Breast epithelium (tissue), 4 donors: ENCODE measurements at regions not wholly inside any gene's neighbourhood (a gene's known extent, or its start where the extent isn't known, plus 50 kb on each side); places are given as distances from the start of the nearest gene placed in this dataset.

Experiments
- DNase-seq, 2 donors: peaks; one replicate each; pipeline ENCODE4 v3.0.0-alpha.2; 2019; ENCODE audit warnings: low spot score in 2 of 2
- H3K27ac ChIP-seq, 2 donors: fragments of 200-600 bp; sonication (generic) in 1 of 2; one replicate each; pipeline ENCODE4 v1.5.1; 2016 to 2019; ENCODE audit warnings: mild to moderate bottlenecking in 1 of 2
- H3K27me3 ChIP-seq, 2 donors: fragments of 200-600 bp; sonication (generic) in 1 of 2; one replicate each; pipeline versions ENCODE4 v1.5.1 to v1.6.0; 2017 to 2019; ENCODE audit warnings: control low read depth in 1 of 2, mild to moderate bottlenecking in 1 of 2
- H3K36me3 ChIP-seq: fragments of 200-600 bp; one replicate; pipeline ENCODE4 v1.5.1; 2019
- H3K4me1 ChIP-seq, 2 donors: fragments of 200-600 bp; sonication (generic); one replicate each; pipeline ENCODE4 v1.5.1; 2016 to 2019; ENCODE audit warnings: control low read depth in 1 of 2
- H3K4me3 ChIP-seq, 3 donors: fragments of 200-600 bp; sonication (generic); 1 replicate in 2 of 3; 2 replicates in 1 of 3; pipeline ENCODE4 v1.5.1; 2016 to 2019; ENCODE audit warnings: mild to moderate bottlenecking in 3 of 3, moderate library complexity in 2 of 3
- H3K9me3 ChIP-seq, 2 donors: fragments of 200-600 bp; sonication (generic) in 1 of 2; one replicate each; pipeline ENCODE4 v1.5.1; 2016 to 2019; ENCODE audit warnings: control low read depth in 1 of 2
- POLR2A ChIP-seq: fragments of 450-650 bp; IDR thresholded peaks from one replicate; pipeline ENCODE4 v1.6.1; 2016; ENCODE audit warnings: antibody characterized with exemption, mild to moderate bottlenecking, moderate library complexity
- POLR2AphosphoS5 ChIP-seq, 3 donors: sonication (generic); formaldehyde crosslinking; IDR thresholded peaks; one replicate each; pipeline ENCODE4 v1.6.1; 2017; ENCODE audit warnings: antibody characterized with exemption in 3 of 3
- intact Hi-C: fragments of 100-400 bp; cut with DNase I; formaldehyde crosslinking; loops from one replicate; pipeline ENCODE4 v1.15.1; 2023; ENCODE audit warnings: low total_unique reads
- TF ChIP-seq, protein P1 (sequence below), 3 donors: fragments of 450-650 bp; IDR thresholded peaks; one replicate each; pipeline ENCODE4 v1.5.1; 2016 to 2017; ENCODE audit warnings: antibody characterized with exemption in 3 of 3, mild to moderate bottlenecking in 3 of 3, moderate library complexity in 3 of 3

DNA sequence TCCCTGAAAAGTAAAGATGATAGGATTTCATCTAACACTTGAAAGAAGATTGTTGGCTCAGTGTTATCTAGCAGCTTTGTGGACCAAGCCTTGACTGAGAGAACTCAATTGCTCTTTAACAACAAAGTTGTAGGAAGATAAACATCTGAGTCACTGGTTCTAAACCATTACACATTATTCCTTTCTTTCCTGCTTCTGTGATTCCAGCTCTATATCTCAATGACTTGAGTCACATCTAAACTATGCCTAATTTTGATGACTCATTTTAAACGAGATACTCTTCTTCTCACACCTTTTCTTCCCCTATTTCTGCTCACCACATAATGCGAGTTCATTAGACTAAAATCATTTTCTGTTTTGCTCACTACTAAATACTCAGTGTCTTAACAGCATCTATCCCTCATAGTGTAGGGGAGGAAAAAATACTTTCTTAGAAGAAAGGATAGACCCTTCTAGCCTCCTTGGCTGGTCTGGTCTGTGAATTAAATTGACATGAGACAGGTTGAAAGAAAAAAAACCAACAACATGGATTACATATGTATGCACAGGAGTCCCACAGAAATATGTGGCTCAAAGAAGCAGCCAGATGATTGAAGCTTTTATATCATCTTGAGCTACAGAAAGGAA is 201.4 kb downstream of the C12orf50 start:
- H3K4me3 ChIP-seq = no peak overlapping the region
- H3K27me3 ChIP-seq = no peaks in the 10 kb centered on the region
- no peak for DNase-seq
- intact Hi-C loops = no loop called here
- H3K36me3 ChIP-seq = no peaks in the 10 kb centered on the region
- no peaks in the 10 kb centered on the region for H3K9me3 ChIP-seq
- H3K4me1 ChIP-seq = no peaks in the 10 kb centered on the region
- no peak for TF ChIP-seq POLR2A
- TF ChIP-seq POLR2AphosphoS5 (IDR thresholded peaks at IDR 0.05) = no peak
- TF ChIP-seq, protein P1, sequence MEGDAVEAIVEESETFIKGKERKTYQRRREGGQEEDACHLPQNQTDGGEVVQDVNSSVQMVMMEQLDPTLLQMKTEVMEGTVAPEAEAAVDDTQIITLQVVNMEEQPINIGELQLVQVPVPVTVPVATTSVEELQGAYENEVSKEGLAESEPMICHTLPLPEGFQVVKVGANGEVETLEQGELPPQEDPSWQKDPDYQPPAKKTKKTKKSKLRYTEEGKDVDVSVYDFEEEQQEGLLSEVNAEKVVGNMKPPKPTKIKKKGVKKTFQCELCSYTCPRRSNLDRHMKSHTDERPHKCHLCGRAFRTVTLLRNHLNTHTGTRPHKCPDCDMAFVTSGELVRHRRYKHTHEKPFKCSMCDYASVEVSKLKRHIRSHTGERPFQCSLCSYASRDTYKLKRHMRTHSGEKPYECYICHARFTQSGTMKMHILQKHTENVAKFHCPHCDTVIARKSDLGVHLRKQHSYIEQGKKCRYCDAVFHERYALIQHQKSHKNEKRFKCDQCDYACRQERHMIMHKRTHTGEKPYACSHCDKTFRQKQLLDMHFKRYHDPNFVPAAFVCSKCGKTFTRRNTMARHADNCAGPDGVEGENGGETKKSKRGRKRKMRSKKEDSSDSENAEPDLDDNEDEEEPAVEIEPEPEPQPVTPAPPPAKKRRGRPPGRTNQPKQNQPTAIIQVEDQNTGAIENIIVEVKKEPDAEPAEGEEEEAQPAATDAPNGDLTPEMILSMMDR (IDR thresholded peaks at IDR 0.05) = no peak
- H3K27ac ChIP-seq = no peak overlapping the region

DNA sequence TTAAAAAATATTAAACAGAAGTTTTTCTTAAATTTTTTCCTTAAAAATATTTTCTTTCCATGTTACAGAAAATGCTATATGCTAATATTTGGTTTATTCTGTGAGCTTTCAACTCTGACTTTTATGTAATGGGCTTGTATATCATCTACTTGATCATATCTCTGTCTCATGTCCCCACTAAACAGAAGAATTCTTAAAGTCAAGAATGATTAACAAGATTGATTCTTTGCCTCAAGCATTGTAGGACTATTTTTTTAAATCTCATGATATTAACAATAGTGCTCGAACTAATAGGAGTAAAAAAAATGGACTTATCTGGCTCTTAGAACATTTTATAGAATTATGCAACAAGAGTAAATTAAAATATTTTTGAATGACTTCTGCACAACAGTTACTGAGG is 206.3 kb downstream of the C12orf50 start:
- intact Hi-C loops = no loop called here
- DNase-seq = no peak

DNA sequence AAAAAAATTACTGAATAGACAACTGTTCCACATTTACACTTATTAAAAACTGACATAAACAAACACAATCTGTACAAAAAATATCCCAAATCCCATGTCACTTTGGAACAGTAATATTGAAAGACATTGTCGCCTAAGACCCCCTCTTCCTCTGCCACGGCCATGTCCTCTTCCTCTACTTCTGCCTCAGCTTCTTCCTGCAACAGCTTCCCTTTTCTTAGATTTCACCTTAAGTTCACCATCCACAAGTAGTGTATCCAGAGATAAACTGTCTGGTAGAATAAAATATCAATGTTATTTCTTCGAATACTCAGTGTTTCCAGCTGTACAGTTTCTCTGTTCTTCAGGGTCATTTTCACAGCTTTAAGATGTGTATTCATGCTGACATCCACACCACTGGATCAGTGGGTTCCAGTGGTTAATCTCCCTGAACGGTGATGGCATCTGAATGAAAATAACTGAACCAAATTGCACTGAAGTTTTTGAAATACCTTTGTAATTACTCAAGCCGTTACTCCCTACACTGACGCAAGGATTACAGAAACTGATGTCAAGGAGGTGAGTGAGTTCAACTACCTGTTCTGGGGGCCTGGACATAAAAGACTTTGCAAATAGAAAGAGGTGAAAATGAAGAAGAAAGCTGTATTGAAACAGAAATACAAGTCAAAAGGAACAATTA is 208.5 kb downstream of the C12orf50 start:
- TF ChIP-seq POLR2A (no peak), POLR2AphosphoS5 (IDR thresholded peaks at IDR 0.05) (no peak)
- TF ChIP-seq, protein P1 (IDR thresholded peaks at IDR 0.05) = no peak
- no peak overlapping the region for H3K27ac ChIP-seq

More for the DNA sequence above, 206.3 kb downstream of the C12orf50 start:
- Histone ChIP-seq H3K27me3 (no peaks in the 10 kb centered on the region), H3K36me3 (no peaks in the 10 kb centered on the region), H3K4me1 (no peaks in the 10 kb centered on the region), H3K4me3 (no peak overlapping the region), H3K9me3 (no peaks in the 10 kb centered on the region), H3K27ac (no peak overlapping the region)
- TF ChIP-seq, protein P1 (IDR thresholded peaks at IDR 0.05) = no peak
- TF ChIP-seq POLR2AphosphoS5 (IDR thresholded peaks at IDR 0.05) (no peak), POLR2A (no peak)

GRCh38 chr12:87818441-87818840 is 210.8 kb downstream of the C12orf50 start:
- H3K4me1 ChIP-seq = no peaks in the 10 kb centered on the region
- intact Hi-C loops = no loop called here
- H3K27ac ChIP-seq = no peak overlapping the region
- DNase-seq = no peak
- no peak overlapping the region for H3K4me3 ChIP-seq
- no peaks in the 10 kb centered on the region for H3K27me3 ChIP-seq
- no peaks in the 10 kb centered on the region for H3K36me3 ChIP-seq
- TF ChIP-seq, protein P1 (IDR thresholded peaks at IDR 0.05) = no peak
- no peak for TF ChIP-seq POLR2AphosphoS5 (IDR thresholded peaks at IDR 0.05)
- TF ChIP-seq POLR2A = no peak
- H3K9me3 ChIP-seq = no peaks in the 10 kb centered on the region

More for the DNA sequence above, 208.5 kb downstream of the C12orf50 start:
- no peaks in the 10 kb centered on the region for H3K36me3 ChIP-seq
- no peak overlapping the region for H3K4me3 ChIP-seq
- intact Hi-C loops = no loop called here
- no peaks in the 10 kb centered on the region for H3K27me3 ChIP-seq
- H3K9me3 ChIP-seq = no peaks in the 10 kb centered on the region
- no peak for DNase-seq
- no peaks in the 10 kb centered on the region for H3K4me1 ChIP-seq

DNA sequence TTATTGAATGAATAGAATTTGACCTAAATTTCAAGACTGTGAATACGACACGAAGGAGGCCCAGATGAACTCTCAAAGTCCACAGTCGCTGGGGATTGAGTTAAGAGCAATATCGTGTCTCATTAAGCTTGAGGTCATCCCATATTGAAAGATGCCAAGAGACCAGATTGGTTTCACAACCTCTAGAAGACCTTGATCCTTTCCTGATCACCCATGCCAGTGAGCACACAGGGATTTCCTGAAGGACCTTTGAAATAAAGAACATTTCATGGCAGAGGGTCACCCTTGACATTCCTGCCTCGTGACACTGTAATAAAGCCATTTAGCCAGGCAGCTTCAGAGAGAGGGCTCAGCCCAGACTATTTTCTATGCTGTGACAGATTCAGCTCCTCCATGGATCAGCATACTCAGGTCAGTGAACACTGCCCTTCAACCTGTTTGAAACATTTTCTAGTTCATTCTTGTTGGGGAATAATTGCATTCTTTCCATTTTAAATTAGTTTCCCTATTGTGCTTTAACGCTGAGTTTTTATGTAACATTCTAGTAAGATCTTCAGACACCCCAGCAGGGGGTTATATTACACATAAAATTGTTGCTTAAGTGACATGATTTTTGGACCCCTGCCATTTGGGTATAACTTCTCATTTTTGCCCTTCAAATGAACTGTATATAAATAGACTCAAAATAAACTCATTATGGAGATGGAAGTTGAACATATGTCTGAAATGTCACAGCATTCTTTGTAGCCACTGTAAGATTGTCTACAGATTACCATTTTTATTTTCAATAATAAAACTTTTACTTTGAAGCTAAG is 213.2 kb downstream of the C12orf50 start:
- Histone ChIP-seq H3K9me3 (no peaks in the 10 kb centered on the region), H3K36me3 (no peaks in the 10 kb centered on the region), H3K4me3 (no peak overlapping the region), H3K4me1 (no peaks in the 10 kb centered on the region), H3K27ac (no peak overlapping the region), H3K27me3 (no peaks in the 10 kb centered on the region)
- DNase-seq = no peak
- intact Hi-C loops = no loop called here
- TF ChIP-seq POLR2AphosphoS5 (IDR thresholded peaks at IDR 0.05) (no peak), POLR2A (no peak)
- TF ChIP-seq, protein P1 (IDR thresholded peaks at IDR 0.05) = no peak
